GM23338 (cell line): ENCODE measurements at regions not wholly inside any gene's neighbourhood (a gene's known extent, or its start where the extent isn't known, plus 50 kb on each side); places are given as distances from the start of the nearest gene placed in this dataset.

ENCODE experiments used
- ATAC-seq: fragments of 200-7000 bp; cut with Tn5 transposase; 3 replicates; pipeline ENCODE4 v1.9.1; 2020
- DNase-seq: peaks from one replicate; pipeline ENCODE4 v3.0.0-alpha.2; 2015; ENCODE audit warnings: low spot score
- H2AFZ ChIP-seq: fragments of 200-600 bp; sonication (generic); 2 replicates; pipeline ENCODE4 v1.8.0; 2016; ENCODE audit warnings: antibody characterized with exemption, mild to moderate bottlenecking, moderate library complexity
- H3F3A ChIP-seq: fragments of 200-600 bp; sonication (generic); replicated peaks from 2 replicates; pipeline ENCODE4 v1.8.0; 2017; ENCODE audit warnings: antibody characterized with exemption, mixed run types, low read depth
- H3K27ac ChIP-seq: fragments of 200-600 bp; sonication (generic); 2 replicates; pipeline ENCODE4 v1.6.1; 2016; ENCODE audit warnings: low read depth
- H3K27me3 ChIP-seq: fragments of 200-600 bp; sonication (generic); 2 replicates; pipeline ENCODE4 v1.8.0; 2016; ENCODE audit warnings: mild to moderate bottlenecking, mixed run types, moderate library complexity; ENCODE audit not compliant: insufficient read depth
- H3K36me3 ChIP-seq: fragments of 200-600 bp; sonication (generic); 2 replicates; pipeline ENCODE4 v1.8.0; 2016; ENCODE audit warnings: mild to moderate bottlenecking; ENCODE audit not compliant: insufficient read depth
- H3K4me1 ChIP-seq: fragments of 200-600 bp; sonication (generic); 2 replicates; pipeline ENCODE4 v1.8.0; 2016; ENCODE audit warnings: mild to moderate bottlenecking, moderate library complexity; ENCODE audit not compliant: insufficient read depth
- H3K4me2 ChIP-seq: fragments of 200-600 bp; sonication (generic); 2 replicates; pipeline ENCODE4 v1.7.1; 2017; ENCODE audit warnings: mixed run types
- H3K4me3 ChIP-seq: fragments of 200-600 bp; sonication (generic); 2 replicates; pipeline ENCODE4 v1.6.1; 2016; ENCODE audit warnings: mixed run types
- H3K79me2 ChIP-seq: fragments of 200-600 bp; sonication (generic); replicated peaks from 2 replicates; pipeline ENCODE4 v1.8.0; 2017; ENCODE audit warnings: mild to moderate bottlenecking; ENCODE audit not compliant: insufficient read depth
- H3K9me2 ChIP-seq: fragments of 200-600 bp; sonication (generic); 2 replicates; pipeline ENCODE4 v1.8.0; 2017; ENCODE audit not compliant: insufficient read depth
- H4K20me1 ChIP-seq: fragments of 200-600 bp; sonication (generic); replicated peaks from 2 replicates; pipeline ENCODE4 v1.8.0; 2017; ENCODE audit warnings: mild to moderate bottlenecking; ENCODE audit not compliant: insufficient read depth
- H3K27ac Mint-ChIP-seq: 2 replicates; pipeline ENCODE4 v1.8.0; 2020; ENCODE audit warnings: inconsistent platforms, mild to moderate bottlenecking, moderate library complexity, mixed read lengths
- H3K27me3 Mint-ChIP-seq: 3 replicates; pipeline ENCODE4 v1.8.0; 2022; ENCODE audit warnings: low read depth, mild to moderate bottlenecking, moderate library complexity, mixed read lengths, inconsistent platforms; ENCODE audit not compliant: insufficient read depth, poor library complexity
- H3K36me3 Mint-ChIP-seq: 3 replicates; pipeline ENCODE4 v1.8.0; 2021; ENCODE audit warnings: low read depth, mild to moderate bottlenecking, inconsistent platforms, moderate library complexity, mixed read lengths
- H3K4me1 Mint-ChIP-seq: 3 replicates; pipeline ENCODE4 v1.8.0; 2020; ENCODE audit warnings: mild to moderate bottlenecking, inconsistent platforms, mixed read lengths
- H3K4me3 Mint-ChIP-seq: 3 replicates; pipeline ENCODE4 v1.8.0; 2021; ENCODE audit warnings: moderate library complexity, mild to moderate bottlenecking, inconsistent platforms, mixed read lengths
- H3K9me3 Mint-ChIP-seq: 3 replicates; pipeline ENCODE4 v1.8.0; 2020; ENCODE audit warnings: moderate library complexity, mild to moderate bottlenecking, inconsistent platforms, mixed read lengths
- POLR2AphosphoS5 ChIP-seq: IDR thresholded peaks from 2 replicates; pipeline ENCODE4 v1.6.1; 2016; ENCODE audit warnings: antibody characterized with exemption, low read depth
- STAT1 ChIP-seq: IDR thresholded peaks from one replicate; pipeline ENCODE4 v1.6.1; 2016; ENCODE audit warnings: antibody characterized with exemption; ENCODE audit not compliant: unreplicated experiment
- ZNF114 ChIP-seq: fragments of 250-450 bp; sonication (Bioruptor Pico); IDR thresholded peaks from 2 replicates; pipeline ENCODE4 v1.5.0; 2020; ENCODE audit warnings: mild to moderate bottlenecking, moderate library complexity
- TF ChIP-seq, protein P1 (sequence below), 2 experiments: fragments of 200-600 bp in 1 of 2; sonication (generic) in 1 of 2; conservative IDR thresholded peaks; 2 replicates each; pipeline versions ENCODE4 v1.5.1 to v1.6.1; 2016 to 2017; ENCODE audit warnings: antibody characterized with exemption in 2 of 2, low read depth in 2 of 2, mild to moderate bottlenecking in 2 of 2, moderate library complexity in 1 of 2
- TF ChIP-seq, protein P2 (sequence below): IDR thresholded peaks from one replicate; pipeline ENCODE4 v1.6.1; 2018; ENCODE audit warnings: antibody characterized with exemption; ENCODE audit not compliant: unreplicated experiment

GRCh38 chr7:31440511-31440910 is 73.4 kb upstream of the ITPRID1 start:
- Mint-ChIP-seq H3K9me3 (no peaks in the 10 kb centered on the region), H3K4me3 (no peak overlapping the region), H3K27me3 (no peaks in the 10 kb centered on the region), H3K36me3 (no peaks in the 10 kb centered on the region), H3K4me1 (peaks cover 14% of the 10 kb centered on the region), H3K27ac (no peak overlapping the region)
- Histone ChIP-seq H3K9me2 (peaks cover 2% of the 10 kb centered on the region; the same call in 1 of the 2 replicates), H2AFZ (no peak overlapping the region), H3K36me3 (no peaks in the 10 kb centered on the region), H4K20me1 (no peaks in the 10 kb centered on the region), H3K27me3 (no peaks in the 10 kb centered on the region), H3F3A (no peaks in the 10 kb centered on the region), H3K79me2 (no peaks in the 10 kb centered on the region), H3K4me3 (no peak overlapping the region), H3K27ac (no peak overlapping the region), H3K4me2 (no peak overlapping the region), H3K4me1 (no peaks in the 10 kb centered on the region)
- no peak for DNase-seq
- ATAC-seq: no peak
- TF ChIP-seq, protein P1, sequence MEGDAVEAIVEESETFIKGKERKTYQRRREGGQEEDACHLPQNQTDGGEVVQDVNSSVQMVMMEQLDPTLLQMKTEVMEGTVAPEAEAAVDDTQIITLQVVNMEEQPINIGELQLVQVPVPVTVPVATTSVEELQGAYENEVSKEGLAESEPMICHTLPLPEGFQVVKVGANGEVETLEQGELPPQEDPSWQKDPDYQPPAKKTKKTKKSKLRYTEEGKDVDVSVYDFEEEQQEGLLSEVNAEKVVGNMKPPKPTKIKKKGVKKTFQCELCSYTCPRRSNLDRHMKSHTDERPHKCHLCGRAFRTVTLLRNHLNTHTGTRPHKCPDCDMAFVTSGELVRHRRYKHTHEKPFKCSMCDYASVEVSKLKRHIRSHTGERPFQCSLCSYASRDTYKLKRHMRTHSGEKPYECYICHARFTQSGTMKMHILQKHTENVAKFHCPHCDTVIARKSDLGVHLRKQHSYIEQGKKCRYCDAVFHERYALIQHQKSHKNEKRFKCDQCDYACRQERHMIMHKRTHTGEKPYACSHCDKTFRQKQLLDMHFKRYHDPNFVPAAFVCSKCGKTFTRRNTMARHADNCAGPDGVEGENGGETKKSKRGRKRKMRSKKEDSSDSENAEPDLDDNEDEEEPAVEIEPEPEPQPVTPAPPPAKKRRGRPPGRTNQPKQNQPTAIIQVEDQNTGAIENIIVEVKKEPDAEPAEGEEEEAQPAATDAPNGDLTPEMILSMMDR (conservative IDR thresholded peaks at IDR 0.05; ENCODE audit: low read depth in 2 of 2): 0 out of 4 replicates have a peak, but pooled peaks of 1 of the 2 experiments have one; percentile 14
- TF ChIP-seq STAT1 (no peak), ZNF114 (no peak)

- Mint-ChIP-seq H3K4me1 (peaks cover 14% of the 10 kb centered on the region), H3K4me3 (no peak overlapping the region), H3K36me3 (no peaks in the 10 kb centered on the region), H3K27ac (no peak overlapping the region), H3K9me3 (no peaks in the 10 kb centered on the region), H3K27me3 (no peaks in the 10 kb centered on the region)
- ATAC-seq (no peak), DNase-seq (no peak)
- Histone ChIP-seq H2AFZ (no peak overlapping the region), H3K36me3 (no peaks in the 10 kb centered on the region), H3K4me2 (no peak overlapping the region), H3K27ac (no peak overlapping the region), H3K4me3 (no peak overlapping the region), H3K27me3 (no peaks in the 10 kb centered on the region), H3K9me2 (peaks cover 4% of the 10 kb centered on the region; the same call in 1 of the 2 replicates), H4K20me1 (no peaks in the 10 kb centered on the region), H3F3A (no peaks in the 10 kb centered on the region), H3K4me1 (no peaks in the 10 kb centered on the region), H3K79me2 (no peaks in the 10 kb centered on the region)
- TF ChIP-seq POLR2AphosphoS5 (no peak), STAT1 (no peak)
- TF ChIP-seq, protein P2, sequence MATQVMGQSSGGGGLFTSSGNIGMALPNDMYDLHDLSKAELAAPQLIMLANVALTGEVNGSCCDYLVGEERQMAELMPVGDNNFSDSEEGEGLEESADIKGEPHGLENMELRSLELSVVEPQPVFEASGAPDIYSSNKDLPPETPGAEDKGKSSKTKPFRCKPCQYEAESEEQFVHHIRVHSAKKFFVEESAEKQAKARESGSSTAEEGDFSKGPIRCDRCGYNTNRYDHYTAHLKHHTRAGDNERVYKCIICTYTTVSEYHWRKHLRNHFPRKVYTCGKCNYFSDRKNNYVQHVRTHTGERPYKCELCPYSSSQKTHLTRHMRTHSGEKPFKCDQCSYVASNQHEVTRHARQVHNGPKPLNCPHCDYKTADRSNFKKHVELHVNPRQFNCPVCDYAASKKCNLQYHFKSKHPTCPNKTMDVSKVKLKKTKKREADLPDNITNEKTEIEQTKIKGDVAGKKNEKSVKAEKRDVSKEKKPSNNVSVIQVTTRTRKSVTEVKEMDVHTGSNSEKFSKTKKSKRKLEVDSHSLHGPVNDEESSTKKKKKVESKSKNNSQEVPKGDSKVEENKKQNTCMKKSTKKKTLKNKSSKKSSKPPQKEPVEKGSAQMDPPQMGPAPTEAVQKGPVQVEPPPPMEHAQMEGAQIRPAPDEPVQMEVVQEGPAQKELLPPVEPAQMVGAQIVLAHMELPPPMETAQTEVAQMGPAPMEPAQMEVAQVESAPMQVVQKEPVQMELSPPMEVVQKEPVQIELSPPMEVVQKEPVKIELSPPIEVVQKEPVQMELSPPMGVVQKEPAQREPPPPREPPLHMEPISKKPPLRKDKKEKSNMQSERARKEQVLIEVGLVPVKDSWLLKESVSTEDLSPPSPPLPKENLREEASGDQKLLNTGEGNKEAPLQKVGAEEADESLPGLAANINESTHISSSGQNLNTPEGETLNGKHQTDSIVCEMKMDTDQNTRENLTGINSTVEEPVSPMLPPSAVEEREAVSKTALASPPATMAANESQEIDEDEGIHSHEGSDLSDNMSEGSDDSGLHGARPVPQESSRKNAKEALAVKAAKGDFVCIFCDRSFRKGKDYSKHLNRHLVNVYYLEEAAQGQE: no peak
These were observed 71.3 kb upstream of the ITPRID1 start for GRCh38 chr7:31442626-31443025.
